ENCODE measurements at regions not wholly inside any gene's neighbourhood (a gene's known extent, or its start where the extent isn't known, plus 50 kb on each side); places are given as distances from the start of the nearest gene placed in this dataset.
"Not testable (repeated sequence)": the region's sequence is repeated elsewhere in the genome, so short reads cannot be mapped to it uniquely, and the experiment has no call there.

DNA sequence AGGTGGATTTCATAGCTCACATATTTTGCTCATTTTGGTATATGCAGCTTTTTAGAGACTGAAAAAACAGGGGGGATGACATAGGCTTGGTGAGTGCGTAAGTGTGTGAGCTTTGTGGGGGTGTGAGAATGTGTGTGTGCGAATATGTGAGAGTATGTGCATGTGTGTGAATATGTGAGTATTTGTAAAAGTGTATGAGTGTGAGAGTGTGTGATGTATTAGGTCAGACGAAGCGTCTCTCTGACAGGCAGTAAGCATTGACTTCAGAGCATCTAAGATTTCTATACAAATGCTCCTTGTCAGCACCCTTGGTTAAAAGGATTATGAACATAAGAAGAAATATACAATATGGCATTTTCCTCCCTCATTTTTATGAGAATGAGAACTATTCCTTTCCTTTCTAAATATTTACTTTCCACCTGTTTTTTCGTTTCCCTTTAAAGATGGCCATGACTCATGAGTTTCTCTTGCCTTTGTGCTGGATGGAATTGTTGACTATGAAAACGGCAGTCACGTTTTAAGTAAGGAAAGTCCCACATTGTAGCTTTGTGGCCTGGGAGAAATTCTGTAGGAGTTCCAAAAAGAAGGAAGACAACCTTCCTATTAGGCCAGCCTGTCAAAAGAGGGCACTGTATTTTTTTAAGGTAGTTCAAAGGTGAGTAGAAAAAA lies 276.4 kb downstream of the FOXL1 start:
- Histone ChIP-seq H3K4me1 (no peaks in the 10 kb centered on the region), H3K27me3 (no peaks in the 10 kb centered on the region), H3K27ac (no peak overlapping the region), H3K36me3 (no peaks in the 10 kb centered on the region), H3K4me3 (no peak overlapping the region), H3K9me3 (no peaks in the 10 kb centered on the region)
- TF ChIP-seq, protein P1, sequence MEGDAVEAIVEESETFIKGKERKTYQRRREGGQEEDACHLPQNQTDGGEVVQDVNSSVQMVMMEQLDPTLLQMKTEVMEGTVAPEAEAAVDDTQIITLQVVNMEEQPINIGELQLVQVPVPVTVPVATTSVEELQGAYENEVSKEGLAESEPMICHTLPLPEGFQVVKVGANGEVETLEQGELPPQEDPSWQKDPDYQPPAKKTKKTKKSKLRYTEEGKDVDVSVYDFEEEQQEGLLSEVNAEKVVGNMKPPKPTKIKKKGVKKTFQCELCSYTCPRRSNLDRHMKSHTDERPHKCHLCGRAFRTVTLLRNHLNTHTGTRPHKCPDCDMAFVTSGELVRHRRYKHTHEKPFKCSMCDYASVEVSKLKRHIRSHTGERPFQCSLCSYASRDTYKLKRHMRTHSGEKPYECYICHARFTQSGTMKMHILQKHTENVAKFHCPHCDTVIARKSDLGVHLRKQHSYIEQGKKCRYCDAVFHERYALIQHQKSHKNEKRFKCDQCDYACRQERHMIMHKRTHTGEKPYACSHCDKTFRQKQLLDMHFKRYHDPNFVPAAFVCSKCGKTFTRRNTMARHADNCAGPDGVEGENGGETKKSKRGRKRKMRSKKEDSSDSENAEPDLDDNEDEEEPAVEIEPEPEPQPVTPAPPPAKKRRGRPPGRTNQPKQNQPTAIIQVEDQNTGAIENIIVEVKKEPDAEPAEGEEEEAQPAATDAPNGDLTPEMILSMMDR (IDR thresholded peaks at IDR 0.05) = no peak
- TF ChIP-seq POLR2A (IDR thresholded peaks at IDR 0.05) = no peak
- TF ChIP-seq POLR2AphosphoS5 (IDR thresholded peaks at IDR 0.05) = no peak
- DNase-seq (ENCODE audit: low spot score in 2 of 2) = no peak
- intact Hi-C loops (cut with DNase I; ENCODE audit: low total_unique reads) = no loop called here

DNA sequence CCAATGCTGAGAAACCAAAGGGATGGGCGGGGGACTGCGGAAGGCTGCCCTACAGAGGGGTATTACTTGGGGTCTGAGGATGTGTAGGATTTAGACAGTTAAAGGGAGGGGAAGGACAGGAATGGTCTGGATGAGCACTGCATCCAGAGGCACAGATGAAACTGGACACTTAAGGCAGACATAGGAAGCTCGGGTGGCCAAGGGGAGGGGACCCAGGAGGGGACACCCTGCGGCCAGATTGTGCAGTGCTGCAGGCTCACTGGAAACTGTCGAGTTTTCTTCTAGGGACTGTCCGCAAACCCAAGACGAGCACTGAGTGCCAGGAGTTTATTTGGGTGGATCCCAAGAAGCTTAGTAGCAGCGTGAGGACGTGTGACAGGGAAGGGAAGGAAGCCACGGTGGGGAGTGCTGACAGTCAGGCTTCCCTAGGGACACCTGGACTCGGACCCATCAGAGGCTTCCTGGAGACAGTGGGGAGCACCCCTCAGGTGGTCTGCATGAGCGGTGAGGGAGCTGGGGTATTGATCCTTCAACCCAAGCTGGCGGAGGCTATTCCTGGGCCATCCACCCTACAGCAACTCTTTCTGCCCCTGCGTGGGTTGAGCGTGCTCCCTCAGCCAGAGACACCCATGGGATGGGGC lies 278.7 kb downstream of the FOXL1 start:
- Histone ChIP-seq H3K27ac (no peak overlapping the region), H3K9me3 (no peaks in the 10 kb centered on the region), H3K36me3 (no peaks in the 10 kb centered on the region), H3K4me3 (no peak overlapping the region), H3K4me1 (no peaks in the 10 kb centered on the region), H3K27me3 (no peaks in the 10 kb centered on the region)
- DNase-seq (ENCODE audit: low spot score in 2 of 2) = no peak
- intact Hi-C loops (cut with DNase I; ENCODE audit: low total_unique reads) = no loop called here
- TF ChIP-seq POLR2A (IDR thresholded peaks at IDR 0.05) = no peak
- TF ChIP-seq, protein P1 (IDR thresholded peaks at IDR 0.05) = no peak
- TF ChIP-seq POLR2AphosphoS5 (IDR thresholded peaks at IDR 0.05) = no peak

DNA sequence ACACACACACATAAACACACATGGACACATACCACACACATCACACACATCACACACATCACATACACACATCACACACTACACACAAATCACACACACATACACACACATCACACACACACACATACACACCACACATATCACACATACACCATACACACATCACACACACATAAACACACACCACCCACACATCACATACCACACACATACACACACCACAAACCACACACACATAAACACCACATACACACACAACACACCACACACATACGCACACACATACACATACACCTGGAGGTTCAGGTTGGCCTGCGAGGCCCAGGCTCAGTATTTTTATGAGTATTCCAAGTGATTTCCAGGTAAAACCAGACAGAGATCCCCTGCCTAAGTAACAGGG lies 279.5 kb downstream of the FOXL1 start:
- intact Hi-C loops (cut with DNase I; ENCODE audit: low total_unique reads) = no loop called here
- no peaks in the 10 kb centered on the region for H3K9me3 ChIP-seq
- no peak for DNase-seq (ENCODE audit: low spot score in 2 of 2)
- no peaks in the 10 kb centered on the region for H3K36me3 ChIP-seq
- no peak overlapping the region for H3K4me3 ChIP-seq
- no peak for TF ChIP-seq POLR2A (IDR thresholded peaks at IDR 0.05)
- no peak for TF ChIP-seq POLR2AphosphoS5 (IDR thresholded peaks at IDR 0.05)
- TF ChIP-seq, protein P1 (IDR thresholded peaks at IDR 0.05) = no peak
- no peaks in the 10 kb centered on the region for H3K4me1 ChIP-seq
- no peak overlapping the region for H3K27ac ChIP-seq
- H3K27me3 ChIP-seq = no peaks in the 10 kb centered on the region

DNA sequence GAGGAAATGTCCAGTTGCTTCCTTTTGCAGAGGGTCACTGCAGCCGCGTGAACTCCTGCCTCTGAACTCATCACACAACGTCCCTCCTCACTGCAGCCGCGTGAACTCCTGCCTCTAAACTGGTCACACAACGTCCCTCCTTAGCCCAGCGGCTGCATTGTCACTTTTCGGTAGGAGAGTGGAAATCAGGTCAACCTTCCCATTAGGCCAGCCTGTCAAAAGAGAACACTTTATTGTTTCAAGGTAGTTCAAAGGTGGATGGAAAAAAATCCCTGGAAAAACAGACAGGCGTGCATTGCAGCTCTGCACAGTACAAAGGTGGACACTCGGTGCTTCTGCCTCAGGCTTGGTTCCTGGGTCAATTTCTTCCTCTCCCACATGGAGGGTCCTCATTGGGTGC lies 280.2 kb downstream of the FOXL1 start:
- Histone ChIP-seq H3K9me3 (no peaks in the 10 kb centered on the region), H3K27ac (no peak overlapping the region), H3K4me1 (no peaks in the 10 kb centered on the region), H3K36me3 (no peaks in the 10 kb centered on the region), H3K27me3 (no peaks in the 10 kb centered on the region), H3K4me3 (no peak overlapping the region)
- no peak for DNase-seq (ENCODE audit: low spot score in 2 of 2)
- intact Hi-C loops (cut with DNase I; ENCODE audit: low total_unique reads) = no loop called here
- TF ChIP-seq POLR2A (IDR thresholded peaks at IDR 0.05) = no peak
- TF ChIP-seq, protein P1 (IDR thresholded peaks at IDR 0.05) = no peak
- no peak for TF ChIP-seq POLR2AphosphoS5 (IDR thresholded peaks at IDR 0.05)

DNA sequence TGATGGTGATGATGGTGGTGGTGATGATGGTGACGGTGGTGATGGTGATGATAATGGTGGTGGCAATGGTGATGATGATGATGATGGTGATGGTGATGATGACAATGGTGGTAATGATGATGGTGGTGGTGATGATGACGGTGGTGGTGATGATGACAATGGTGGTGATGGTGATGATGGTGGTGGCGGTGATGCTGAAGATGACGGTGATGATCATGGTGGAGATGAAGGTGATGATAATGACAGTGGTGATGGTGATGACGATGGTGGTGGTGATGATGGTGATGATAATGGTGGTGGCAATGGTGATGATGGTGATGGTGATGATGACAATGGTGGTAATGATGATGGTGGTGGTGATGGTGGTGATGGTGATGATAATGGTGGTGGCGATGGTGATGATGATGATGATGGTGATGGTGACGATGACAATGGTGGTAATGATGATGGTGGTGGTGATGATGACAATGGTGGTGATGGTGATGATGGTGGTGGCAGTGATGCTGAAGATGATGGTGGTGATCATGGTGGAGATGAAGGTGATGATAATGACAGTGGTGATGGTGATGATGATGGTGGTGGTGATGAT lies 283.0 kb downstream of the FOXL1 start:
- H3K4me3 ChIP-seq; DNase-seq (ENCODE audit: low spot score in 2 of 2); H3K4me1 ChIP-seq; intact Hi-C loops (cut with DNase I; ENCODE audit: low total_unique reads); H3K27me3 ChIP-seq; H3K9me3 ChIP-seq; H3K27ac ChIP-seq; H3K36me3 ChIP-seq: not testable (repeated sequence)
